ENCODE measurements at regions not wholly inside any gene's neighbourhood (a gene's known extent, or its start where the extent isn't known, plus 50 kb on each side); places are given as distances from the start of the nearest gene placed in this dataset.

DNA sequence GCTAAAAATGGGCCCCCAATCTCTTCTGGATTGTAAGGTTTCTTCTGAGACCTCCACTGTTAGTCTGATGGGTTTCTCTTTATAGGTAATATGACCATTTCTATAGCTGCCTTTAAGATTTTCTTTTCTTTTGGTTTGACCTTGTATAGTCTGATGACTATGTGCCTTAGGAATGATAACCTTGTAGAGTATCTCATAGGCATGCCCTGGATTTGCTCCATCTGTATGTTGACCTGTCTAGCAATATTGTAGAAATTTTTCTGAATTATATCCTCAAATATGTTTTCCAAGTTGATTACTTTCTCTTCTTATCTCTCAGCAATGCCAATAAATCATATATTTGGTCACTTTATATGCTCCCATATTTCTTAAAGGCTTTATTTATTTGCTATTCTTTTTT, 1403.8 kb upstream of the GOT2 start:
- TF ChIP-seq YY1 (IDR thresholded peaks at IDR 0.05; ENCODE audit: low read depth) (no peak), EP300 (IDR thresholded peaks at IDR 0.05; ENCODE audit: borderline replicate concordance) (no peak), TEAD4 (IDR thresholded peaks at IDR 0.05) (no peak), ZBTB7A (IDR thresholded peaks at IDR 0.05; ENCODE audit: low read depth) (no peak), NFIC (IDR thresholded peaks at IDR 0.05) (no peak), EGR1 (IDR thresholded peaks at IDR 0.05) (no peak), CEBPB (IDR thresholded peaks at IDR 0.05) (no peak)
- TF ChIP-seq, protein P1, sequence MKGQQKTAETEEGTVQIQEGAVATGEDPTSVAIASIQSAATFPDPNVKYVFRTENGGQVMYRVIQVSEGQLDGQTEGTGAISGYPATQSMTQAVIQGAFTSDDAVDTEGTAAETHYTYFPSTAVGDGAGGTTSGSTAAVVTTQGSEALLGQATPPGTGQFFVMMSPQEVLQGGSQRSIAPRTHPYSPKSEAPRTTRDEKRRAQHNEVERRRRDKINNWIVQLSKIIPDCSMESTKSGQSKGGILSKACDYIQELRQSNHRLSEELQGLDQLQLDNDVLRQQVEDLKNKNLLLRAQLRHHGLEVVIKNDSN (IDR thresholded peaks at IDR 0.05): no peak
- TF ChIP-seq, protein P2, sequence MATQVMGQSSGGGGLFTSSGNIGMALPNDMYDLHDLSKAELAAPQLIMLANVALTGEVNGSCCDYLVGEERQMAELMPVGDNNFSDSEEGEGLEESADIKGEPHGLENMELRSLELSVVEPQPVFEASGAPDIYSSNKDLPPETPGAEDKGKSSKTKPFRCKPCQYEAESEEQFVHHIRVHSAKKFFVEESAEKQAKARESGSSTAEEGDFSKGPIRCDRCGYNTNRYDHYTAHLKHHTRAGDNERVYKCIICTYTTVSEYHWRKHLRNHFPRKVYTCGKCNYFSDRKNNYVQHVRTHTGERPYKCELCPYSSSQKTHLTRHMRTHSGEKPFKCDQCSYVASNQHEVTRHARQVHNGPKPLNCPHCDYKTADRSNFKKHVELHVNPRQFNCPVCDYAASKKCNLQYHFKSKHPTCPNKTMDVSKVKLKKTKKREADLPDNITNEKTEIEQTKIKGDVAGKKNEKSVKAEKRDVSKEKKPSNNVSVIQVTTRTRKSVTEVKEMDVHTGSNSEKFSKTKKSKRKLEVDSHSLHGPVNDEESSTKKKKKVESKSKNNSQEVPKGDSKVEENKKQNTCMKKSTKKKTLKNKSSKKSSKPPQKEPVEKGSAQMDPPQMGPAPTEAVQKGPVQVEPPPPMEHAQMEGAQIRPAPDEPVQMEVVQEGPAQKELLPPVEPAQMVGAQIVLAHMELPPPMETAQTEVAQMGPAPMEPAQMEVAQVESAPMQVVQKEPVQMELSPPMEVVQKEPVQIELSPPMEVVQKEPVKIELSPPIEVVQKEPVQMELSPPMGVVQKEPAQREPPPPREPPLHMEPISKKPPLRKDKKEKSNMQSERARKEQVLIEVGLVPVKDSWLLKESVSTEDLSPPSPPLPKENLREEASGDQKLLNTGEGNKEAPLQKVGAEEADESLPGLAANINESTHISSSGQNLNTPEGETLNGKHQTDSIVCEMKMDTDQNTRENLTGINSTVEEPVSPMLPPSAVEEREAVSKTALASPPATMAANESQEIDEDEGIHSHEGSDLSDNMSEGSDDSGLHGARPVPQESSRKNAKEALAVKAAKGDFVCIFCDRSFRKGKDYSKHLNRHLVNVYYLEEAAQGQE (IDR thresholded peaks at IDR 0.05; ENCODE audit: low read depth): no peak

GRCh38 chr16:60127196-60127595, 1393.1 kb upstream of the GOT2 start:
- TF ChIP-seq, protein P3, sequence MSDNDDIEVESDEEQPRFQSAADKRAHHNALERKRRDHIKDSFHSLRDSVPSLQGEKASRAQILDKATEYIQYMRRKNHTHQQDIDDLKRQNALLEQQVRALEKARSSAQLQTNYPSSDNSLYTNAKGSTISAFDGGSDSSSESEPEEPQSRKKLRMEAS (IDR thresholded peaks at IDR 0.05): no peak
- no peak for TF ChIP-seq EP300 (IDR thresholded peaks at IDR 0.05; ENCODE audit: borderline replicate concordance)

DNA sequence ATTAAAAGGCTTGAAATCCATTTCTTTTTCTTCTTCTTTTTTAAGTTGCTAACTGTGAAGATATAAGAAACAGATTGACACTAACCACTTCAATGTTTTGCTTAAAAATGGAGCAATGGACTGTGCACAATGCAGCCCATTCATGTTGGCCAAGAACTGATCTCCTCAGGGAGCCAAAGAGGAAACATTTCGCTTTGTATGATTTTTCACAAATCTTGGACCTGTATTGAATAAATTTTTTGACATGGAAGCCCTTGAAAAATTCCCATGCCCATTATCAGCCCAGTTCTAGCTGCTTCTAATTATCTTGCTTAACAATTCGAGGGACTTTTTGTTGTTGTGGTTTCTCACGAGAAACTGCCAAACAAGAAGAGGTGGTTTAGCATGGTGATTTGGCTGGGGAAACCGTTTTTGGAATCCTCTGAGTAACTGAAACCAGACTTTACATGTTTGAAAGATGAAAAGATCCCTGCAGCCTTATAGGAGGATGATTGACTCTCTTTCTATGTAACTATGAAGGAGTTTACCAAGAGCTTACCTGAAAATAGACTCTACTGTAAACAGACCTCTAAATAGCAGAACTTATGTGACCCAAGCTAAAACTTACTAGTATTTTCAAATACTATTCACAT, 1389.4 kb upstream of the GOT2 start:
- TF ChIP-seq, protein P1 (IDR thresholded peaks at IDR 0.05): no peak
- no peak for TF ChIP-seq YY1 (IDR thresholded peaks at IDR 0.05; ENCODE audit: low read depth)

- TF ChIP-seq, protein P3 (IDR thresholded peaks at IDR 0.05): no peak
- TF ChIP-seq ZBTB7A (IDR thresholded peaks at IDR 0.05; ENCODE audit: low read depth): no peak
- no peak for TF ChIP-seq TEAD4 (IDR thresholded peaks at IDR 0.05)
- TF ChIP-seq CREB1 (IDR thresholded peaks at IDR 0.05; ENCODE audit: low read depth): no peak
- TF ChIP-seq, protein P2 (IDR thresholded peaks at IDR 0.05; ENCODE audit: low read depth): no peak
- TF ChIP-seq TAF1 (IDR thresholded peaks at IDR 0.05; ENCODE audit: low read depth): no peak
- no peak for TF ChIP-seq EP300 (IDR thresholded peaks at IDR 0.05; ENCODE audit: borderline replicate concordance)
- TF ChIP-seq TCF12 (IDR thresholded peaks at IDR 0.05; ENCODE audit: low read depth): no peak
- no peak for TF ChIP-seq FOXM1 (IDR thresholded peaks at IDR 0.05; ENCODE audit: borderline replicate concordance, low read depth)
- TF ChIP-seq CEBPB (IDR thresholded peaks at IDR 0.05): no peak
- TF ChIP-seq, protein P1 (IDR thresholded peaks at IDR 0.05): no peak
- TF ChIP-seq EGR1 (IDR thresholded peaks at IDR 0.05): no peak
These were observed 1386.5 kb upstream of the GOT2 start for GRCh38 chr16:60120586-60120985.

- TF ChIP-seq YY1 (IDR thresholded peaks at IDR 0.05; ENCODE audit: low read depth) (no peak), EGR1 (IDR thresholded peaks at IDR 0.05) (no peak), RAD21 (IDR thresholded peaks at IDR 0.05; ENCODE audit: low read depth) (no peak), TEAD4 (IDR thresholded peaks at IDR 0.05) (no peak), EP300 (IDR thresholded peaks at IDR 0.05; ENCODE audit: borderline replicate concordance) (no peak), CREB1 (IDR thresholded peaks at IDR 0.05; ENCODE audit: low read depth) (no peak), TCF12 (IDR thresholded peaks at IDR 0.05; ENCODE audit: low read depth) (no peak), FOXM1 (IDR thresholded peaks at IDR 0.05; ENCODE audit: borderline replicate concordance, low read depth) (no peak), ZBTB7A (IDR thresholded peaks at IDR 0.05; ENCODE audit: low read depth) (no peak), TAF1 (IDR thresholded peaks at IDR 0.05; ENCODE audit: low read depth) (no peak), NFIC (IDR thresholded peaks at IDR 0.05) (no peak), CEBPB (IDR thresholded peaks at IDR 0.05) (no peak)
- TF ChIP-seq, protein P2 (IDR thresholded peaks at IDR 0.05; ENCODE audit: low read depth): no peak
- TF ChIP-seq, protein P3 (IDR thresholded peaks at IDR 0.05): no peak
- TF ChIP-seq, protein P1 (IDR thresholded peaks at IDR 0.05): no peak
These were observed 1376.4 kb upstream of the GOT2 start for GRCh38 chr16:60110531-60110930.
